HL-60 (cell line): ENCODE measurements at regions not wholly inside any gene's neighbourhood (a gene's known extent, or its start where the extent isn't known, plus 50 kb on each side); places are given as distances from the start of the nearest gene placed in this dataset.

Source experiments
- CTCF ChIP-seq: IDR thresholded peaks from one replicate; pipeline ENCODE4 v1.5.1; 2011; ENCODE audit warnings: low read length, control low read depth, inconsistent platforms; ENCODE audit not compliant: insufficient read depth
- POLR2AphosphoS5 ChIP-seq: IDR thresholded peaks from 2 replicates; pipeline ENCODE4 v1.6.1; 2012; ENCODE audit warnings: low read depth

- TF ChIP-seq POLR2AphosphoS5 (no peak), CTCF (no peak)
These were observed 326.8 kb upstream of the KLF12 start for GRCh38 chr13:74461011-74461410.
